Progenitor cell of endocrine pancreas (in vitro differentiated cells): ENCODE measurements at regions not wholly inside any gene's neighbourhood (a gene's known extent, or its start where the extent isn't known, plus 50 kb on each side); places are given as distances from the start of the nearest gene placed in this dataset.
"Not testable (repeated sequence)": the region's sequence is repeated elsewhere in the genome, so short reads cannot be mapped to it uniquely, and the experiment has no call there.

Experiments
- DNase-seq: peaks from one replicate; pipeline ENCODE4 v3.0.0; 2021; ENCODE audit warnings: low spot score; ENCODE audit not compliant: unreplicated experiment
- H3K27ac Mint-ChIP-seq: 2 replicates; pipeline ENCODE4 v1.8.0; 2021; ENCODE audit warnings: mild to moderate bottlenecking, moderate library complexity, mixed read lengths
- H3K27me3 Mint-ChIP-seq: 2 replicates; pipeline ENCODE4 v1.8.0; 2021; ENCODE audit warnings: mixed read lengths
- H3K36me3 Mint-ChIP-seq: 2 replicates; pipeline ENCODE4 v1.8.0; 2022; ENCODE audit warnings: mixed read lengths; ENCODE audit not compliant: insufficient read depth
- H3K4me1 Mint-ChIP-seq: 2 replicates; pipeline ENCODE4 v1.8.0; 2021; ENCODE audit warnings: low read depth, mixed read lengths
- H3K4me3 Mint-ChIP-seq: 2 replicates; pipeline ENCODE4 v1.8.0; 2021; ENCODE audit warnings: low read depth, mild to moderate bottlenecking, moderate library complexity, mixed read lengths
- H3K9me3 Mint-ChIP-seq: 2 replicates; pipeline ENCODE4 v1.8.0; 2021; ENCODE audit warnings: low read depth, mixed read lengths

- not testable (repeated sequence) for DNase-seq, H3K4me1 Mint-ChIP-seq, H3K36me3 Mint-ChIP-seq, H3K4me3 Mint-ChIP-seq, H3K27ac Mint-ChIP-seq, H3K27me3 Mint-ChIP-seq, H3K9me3 Mint-ChIP-seq
These were observed 123.2 kb upstream of the NBPF26 start for GRCh38 chr1:120600442-120601041.

GRCh38 chr1:120607882-120608281 is 115.9 kb upstream of the NBPF26 start:
- H3K4me1 Mint-ChIP-seq, H3K4me3 Mint-ChIP-seq, H3K27ac Mint-ChIP-seq: not testable (repeated sequence)

GRCh38 chr1:120608314-120609014 is 115.3 kb upstream of the NBPF26 start:
- not testable (repeated sequence) for H3K27me3 Mint-ChIP-seq, H3K4me1 Mint-ChIP-seq, DNase-seq, H3K4me3 Mint-ChIP-seq, H3K27ac Mint-ChIP-seq, H3K9me3 Mint-ChIP-seq, H3K36me3 Mint-ChIP-seq

More at GRCh38 chr1:120607882-120608281, 115.9 kb upstream of the NBPF26 start:
- not testable (repeated sequence) for H3K9me3 Mint-ChIP-seq, DNase-seq, H3K27me3 Mint-ChIP-seq, H3K36me3 Mint-ChIP-seq

GRCh38 chr1:120609015-120609573 is 114.7 kb upstream of the NBPF26 start:
- H3K4me3 Mint-ChIP-seq, H3K36me3 Mint-ChIP-seq, H3K4me1 Mint-ChIP-seq, H3K27ac Mint-ChIP-seq, H3K27me3 Mint-ChIP-seq, DNase-seq, H3K9me3 Mint-ChIP-seq: not testable (repeated sequence)

GRCh38 chr1:120609834-120610233 is 113.9 kb upstream of the NBPF26 start:
- not testable (repeated sequence) for H3K27ac Mint-ChIP-seq, DNase-seq, H3K4me3 Mint-ChIP-seq, H3K27me3 Mint-ChIP-seq, H3K4me1 Mint-ChIP-seq, H3K9me3 Mint-ChIP-seq, H3K36me3 Mint-ChIP-seq

- H3K4me3 Mint-ChIP-seq, H3K36me3 Mint-ChIP-seq, H3K9me3 Mint-ChIP-seq, H3K27ac Mint-ChIP-seq, H3K27me3 Mint-ChIP-seq, H3K4me1 Mint-ChIP-seq, DNase-seq: not testable (repeated sequence)
These were observed 108.7 kb upstream of the NBPF26 start for GRCh38 chr1:120614931-120615639.

- not testable (repeated sequence) for H3K4me3 Mint-ChIP-seq, H3K27ac Mint-ChIP-seq, DNase-seq, H3K27me3 Mint-ChIP-seq, H3K4me1 Mint-ChIP-seq, H3K36me3 Mint-ChIP-seq, H3K9me3 Mint-ChIP-seq
These were observed 106.3 kb upstream of the NBPF26 start for GRCh38 chr1:120617493-120617892.

GRCh38 chr1:120619867-120620692 is 103.7 kb upstream of the NBPF26 start:
- not testable (repeated sequence) for H3K4me3 Mint-ChIP-seq, H3K27ac Mint-ChIP-seq, H3K9me3 Mint-ChIP-seq, H3K36me3 Mint-ChIP-seq, DNase-seq, H3K4me1 Mint-ChIP-seq, H3K27me3 Mint-ChIP-seq

GRCh38 chr1:120620693-120620969 is 103.1 kb upstream of the NBPF26 start:
- not testable (repeated sequence) for H3K4me3 Mint-ChIP-seq, H3K27ac Mint-ChIP-seq, H3K4me1 Mint-ChIP-seq, H3K36me3 Mint-ChIP-seq, DNase-seq, H3K27me3 Mint-ChIP-seq, H3K9me3 Mint-ChIP-seq

GRCh38 chr1:120621278-120621677 is 102.5 kb upstream of the NBPF26 start:
- not testable (repeated sequence) for H3K27me3 Mint-ChIP-seq, H3K4me3 Mint-ChIP-seq, DNase-seq, H3K9me3 Mint-ChIP-seq, H3K36me3 Mint-ChIP-seq, H3K4me1 Mint-ChIP-seq, H3K27ac Mint-ChIP-seq

GRCh38 chr1:120623539-120623938 is 100.2 kb upstream of the NBPF26 start:
- not testable (repeated sequence) for H3K4me3 Mint-ChIP-seq, H3K9me3 Mint-ChIP-seq, H3K27me3 Mint-ChIP-seq, DNase-seq, H3K27ac Mint-ChIP-seq, H3K4me1 Mint-ChIP-seq, H3K36me3 Mint-ChIP-seq

- H3K4me1 Mint-ChIP-seq, H3K27ac Mint-ChIP-seq, H3K36me3 Mint-ChIP-seq, H3K4me3 Mint-ChIP-seq, H3K27me3 Mint-ChIP-seq, DNase-seq, H3K9me3 Mint-ChIP-seq: not testable (repeated sequence)
These were observed 99.1 kb upstream of the NBPF26 start for GRCh38 chr1:120624565-120625064.
